ENCODE measurements at regions not wholly inside any gene's neighbourhood (a gene's known extent, or its start where the extent isn't known, plus 50 kb on each side); places are given as distances from the start of the nearest gene placed in this dataset.

DNA sequence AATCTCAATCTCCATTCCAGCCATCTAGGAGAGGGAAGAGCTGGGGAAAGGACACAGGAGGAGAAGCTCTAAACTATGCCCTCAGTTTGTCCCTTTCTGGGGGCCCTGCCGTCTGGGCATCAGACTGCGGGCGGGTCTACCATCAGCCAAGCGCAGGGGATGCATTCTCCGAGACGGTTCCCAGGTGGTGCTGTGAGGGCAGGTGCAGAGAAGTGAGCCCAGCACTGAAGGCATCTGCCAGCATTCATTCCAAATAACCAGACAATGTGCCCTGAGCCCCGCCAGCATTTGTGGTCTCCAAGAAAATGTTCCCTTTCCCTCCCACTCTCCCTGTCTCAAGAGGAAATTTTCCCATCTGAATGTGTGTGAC, 265.7 kb downstream of the XXYLT1 start:
- TF ChIP-seq EZH2 (IDR thresholded peaks at IDR 0.05; ENCODE audit: low read depth), result no peak
- TF ChIP-seq, protein P1, sequence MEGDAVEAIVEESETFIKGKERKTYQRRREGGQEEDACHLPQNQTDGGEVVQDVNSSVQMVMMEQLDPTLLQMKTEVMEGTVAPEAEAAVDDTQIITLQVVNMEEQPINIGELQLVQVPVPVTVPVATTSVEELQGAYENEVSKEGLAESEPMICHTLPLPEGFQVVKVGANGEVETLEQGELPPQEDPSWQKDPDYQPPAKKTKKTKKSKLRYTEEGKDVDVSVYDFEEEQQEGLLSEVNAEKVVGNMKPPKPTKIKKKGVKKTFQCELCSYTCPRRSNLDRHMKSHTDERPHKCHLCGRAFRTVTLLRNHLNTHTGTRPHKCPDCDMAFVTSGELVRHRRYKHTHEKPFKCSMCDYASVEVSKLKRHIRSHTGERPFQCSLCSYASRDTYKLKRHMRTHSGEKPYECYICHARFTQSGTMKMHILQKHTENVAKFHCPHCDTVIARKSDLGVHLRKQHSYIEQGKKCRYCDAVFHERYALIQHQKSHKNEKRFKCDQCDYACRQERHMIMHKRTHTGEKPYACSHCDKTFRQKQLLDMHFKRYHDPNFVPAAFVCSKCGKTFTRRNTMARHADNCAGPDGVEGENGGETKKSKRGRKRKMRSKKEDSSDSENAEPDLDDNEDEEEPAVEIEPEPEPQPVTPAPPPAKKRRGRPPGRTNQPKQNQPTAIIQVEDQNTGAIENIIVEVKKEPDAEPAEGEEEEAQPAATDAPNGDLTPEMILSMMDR (conservative IDR thresholded peaks at IDR 0.05), result no peak
